ENCODE measurements at regions not wholly inside any gene's neighbourhood (a gene's known extent, or its start where the extent isn't known, plus 50 kb on each side); places are given as distances from the start of the nearest gene placed in this dataset.
"Not testable (repeated sequence)": the region's sequence is repeated elsewhere in the genome, so short reads cannot be mapped to it uniquely, and the experiment has no call there.

DNA sequence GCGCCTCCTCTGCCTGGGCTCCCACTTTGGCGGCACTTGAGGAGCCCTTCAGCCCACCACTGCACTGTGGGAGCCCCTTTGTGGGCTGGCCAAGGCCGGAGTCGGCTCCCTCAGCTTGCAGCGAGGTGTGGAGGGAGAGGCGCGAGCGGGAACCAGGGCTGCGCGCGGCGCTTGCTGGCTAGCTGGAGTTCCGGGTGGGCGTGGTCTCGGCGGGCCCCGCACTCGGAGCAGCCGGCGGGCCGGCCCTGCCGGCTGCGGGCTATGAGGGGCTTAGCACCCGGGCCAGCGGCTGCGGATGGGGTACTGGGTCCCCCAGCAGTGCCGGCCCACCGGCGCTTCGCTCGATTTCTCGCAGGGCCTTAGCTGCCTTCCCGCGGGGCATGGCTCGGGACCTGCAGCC lies 344.5 kb downstream of the NYAP2 start:
- not testable (repeated sequence) for DNase-seq (ENCODE audit: low read depth)

- no peak for DNase-seq (ENCODE audit: low read depth)
Observed at GRCh38 chr2:225742487-225742886, 343.0 kb downstream of the NYAP2 start.

DNA sequence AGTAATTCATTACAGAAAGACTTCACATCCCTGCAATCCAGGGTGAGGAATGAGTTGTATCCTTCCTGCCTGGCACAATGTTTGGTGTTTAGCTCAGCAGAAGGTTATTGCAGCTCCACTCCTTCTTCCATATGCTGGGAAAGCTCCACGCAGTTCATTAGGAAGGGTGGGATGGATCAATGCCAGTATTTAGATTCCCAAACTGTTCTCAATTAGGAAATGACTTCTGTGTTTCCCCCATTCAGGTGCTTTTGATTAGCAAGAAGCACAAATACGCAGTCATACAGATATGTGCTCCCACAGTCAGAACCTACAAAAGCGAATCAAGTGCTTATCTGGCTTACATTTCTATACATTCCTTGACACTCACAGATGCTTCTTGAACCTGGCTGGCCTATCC lies 340.6 kb downstream of the NYAP2 start:
- DNase-seq (ENCODE audit: low read depth), result no peak

DNA sequence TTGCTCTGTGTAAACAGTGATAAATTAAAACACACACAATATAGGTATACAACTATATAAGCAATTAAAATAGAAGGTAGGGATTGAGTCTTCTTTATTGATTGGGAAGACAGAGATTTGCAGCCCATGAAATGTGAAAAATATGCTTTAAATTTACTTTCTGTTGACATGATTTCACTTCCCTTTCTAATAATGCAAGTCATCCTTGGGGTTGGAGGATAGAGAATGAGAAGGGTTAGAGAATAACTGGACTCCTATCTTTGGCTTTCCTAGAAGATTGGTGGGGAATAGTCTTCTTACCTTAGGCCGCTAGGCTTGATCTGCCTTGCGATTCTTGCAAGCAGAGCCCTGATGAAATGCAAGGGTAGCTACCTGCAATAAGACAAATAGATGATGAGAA lies 339.8 kb downstream of the NYAP2 start:
- DNase-seq (ENCODE audit: low read depth), result no peak

GRCh38 chr2:225738735-225739134 lies 339.2 kb downstream of the NYAP2 start:
- DNase-seq (ENCODE audit: low read depth), result no peak

- DNase-seq (ENCODE audit: low read depth), result no peak
Observed at GRCh38 chr2:225737556-225737955, 338.0 kb downstream of the NYAP2 start.

- DNase-seq (ENCODE audit: low read depth), result peak; percentile 79
Observed at GRCh38 chr2:225735844-225736243, 336.3 kb downstream of the NYAP2 start.

DNA sequence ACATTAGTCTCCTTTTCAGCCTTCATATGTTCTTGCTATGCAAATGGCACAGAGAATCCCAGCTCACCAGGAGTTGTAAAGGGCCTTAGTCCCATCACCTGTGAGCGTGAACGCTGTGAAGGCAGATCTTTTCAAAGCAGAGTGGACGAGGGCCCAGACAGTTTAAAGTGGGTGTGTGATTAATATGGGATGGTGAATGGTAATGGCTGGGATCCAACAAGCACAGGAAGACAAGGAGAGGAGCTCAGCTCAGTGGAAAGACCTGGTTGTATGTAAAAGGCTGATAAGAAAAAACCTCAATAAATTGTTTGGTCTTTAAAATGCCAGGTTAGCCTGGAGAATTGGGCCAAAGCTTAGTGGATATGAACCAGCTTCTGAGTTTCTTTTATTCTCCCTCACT lies 326.2 kb downstream of the NYAP2 start:
- DNase-seq (ENCODE audit: low read depth), result no peak

Data from GM04504 (cell line).